Transverse colon (tissue), 4 donors: ENCODE measurements at regions not wholly inside any gene's neighbourhood (a gene's known extent, or its start where the extent isn't known, plus 50 kb on each side); places are given as distances from the start of the nearest gene placed in this dataset.

ENCODE experiments used
- DNase-seq: peaks from one replicate; pipeline ENCODE4 v3.0.0-alpha.2; 2019
- H3K27ac ChIP-seq, 4 donors: fragments of 200-600 bp; sonication (generic); 2 replicates each; pipeline ENCODE4 v1.5.1; 2016 to 2018; ENCODE audit warnings: inconsistent platforms in 4 of 4
- H3K27me3 ChIP-seq: fragments of 200-600 bp; sonication (generic); 2 replicates; pipeline ENCODE4 v1.5.1; 2017; ENCODE audit warnings: inconsistent platforms
- H3K36me3 ChIP-seq, 4 donors: fragments of 200-600 bp; sonication (generic); 2 replicates each; pipeline ENCODE4 v1.5.1; 2017 to 2019; ENCODE audit warnings: inconsistent platforms in 4 of 4
- H3K4me1 ChIP-seq, 4 donors: fragments of 200-600 bp; sonication (generic); 2 replicates each; pipeline ENCODE4 v1.5.1; 2017 to 2020; ENCODE audit warnings: inconsistent platforms in 4 of 4
- H3K4me3 ChIP-seq, 4 donors: fragments of 200-600 bp; sonication (generic); 1 replicate in 1 of 4; 2 replicates in 3 of 4; pipeline versions ENCODE4 v1.5.1 to v1.6.1; 2017 to 2019; ENCODE audit warnings: inconsistent platforms in 4 of 4
- H3K9me3 ChIP-seq, 2 donors: fragments of 200-600 bp; sonication (generic); 2 replicates each; pipeline ENCODE4 v1.5.1; 2017 to 2019; ENCODE audit warnings: inconsistent platforms in 2 of 2
- CTCF ChIP-seq, 5 experiments: fragments of 200-600 bp in 3 of 5; fragments of 450-650 bp in 2 of 5; sonication (generic) in 3 of 5; IDR thresholded peaks; 1 replicate in 2 of 5; 2 replicates in 3 of 5; pipeline ENCODE4 v1.5.1; 2016 to 2017; ENCODE audit warnings: antibody characterized with exemption in 5 of 5, inconsistent platforms in 3 of 5, mild to moderate bottlenecking in 2 of 5, moderate library complexity in 1 of 5
- EP300 ChIP-seq: sonication (generic); formaldehyde crosslinking; IDR thresholded peaks from one replicate; pipeline ENCODE4 v1.6.1; 2017; ENCODE audit warnings: antibody characterized with exemption, low read depth
- POLR2A ChIP-seq: fragments of 450-650 bp; IDR thresholded peaks from one replicate; pipeline ENCODE4 v1.6.1; 2016; ENCODE audit warnings: antibody characterized with exemption, mild to moderate bottlenecking, moderate library complexity
- POLR2AphosphoS5 ChIP-seq, 3 donors: sonication (generic); formaldehyde crosslinking; IDR thresholded peaks; one replicate each; pipeline ENCODE4 v1.6.1; 2016; ENCODE audit warnings: antibody characterized with exemption in 3 of 3
- WGBS, 2 donors: methylation state at CpG; one replicate each; pipeline ENCODE4 v1.1.5; 2018; ENCODE audit warnings: low coverage in 1 of 2; 5-methylcytosine and 5-hydroxymethylcytosine counted together
- in situ Hi-C, 4 donors: fragments of 200-750 bp; cut with MboI; loops; one replicate each; pipeline versions ENCODE4 v1.15.0 to v1.15.1; 2017; ENCODE audit warnings: low sequenced_read_pairs in 3 of 4, low pct_ligation_motif_present in 1 of 4, low pct_unique_long_range_greater_than_20kb in 1 of 4
- intact Hi-C: fragments of 100-400 bp; cut with DNase I; formaldehyde crosslinking; loops from one replicate; pipeline ENCODE4 v1.15.1; 2023; ENCODE audit warnings: low total_unique reads

GRCh38 chr1:166013232-166013631, 153.6 kb downstream of the FAM78B start:
- 80 to 85% methylated on average over 1 to 4 of the region's 4 CpGs for WGBS, 2 donors
- Histone ChIP-seq H3K36me3 (no peaks in the 10 kb centered on the region), H3K27ac (no peak overlapping the region), H3K4me1 (no peaks in the 10 kb centered on the region), H3K4me3 (no peak overlapping the region), H3K27me3 (no peaks in the 10 kb centered on the region), H3K9me3 (no peaks in the 10 kb centered on the region)
- no peak for TF ChIP-seq CTCF (IDR thresholded peaks at IDR 0.05)
- no peak for TF ChIP-seq POLR2AphosphoS5 (IDR thresholded peaks at IDR 0.05)
- no peak for DNase-seq
- intact Hi-C loops: loop anchor here (10.0 kb wide), 1 partner anchor 1632 kb away; no protein-coding TSS in a partner anchor
- in situ Hi-C loops: loop anchor here in 1 of 4 donors (10.0 kb wide), 1 partner anchor 62 kb away; no protein-coding TSS in a partner anchor

GRCh38 chr1:166017395-166017794, 149.4 kb downstream of the FAM78B start:
- Histone ChIP-seq H3K4me3 (no peak overlapping the region), H3K36me3 (no peaks in the 10 kb centered on the region), H3K27ac (no peak overlapping the region), H3K27me3 (no peaks in the 10 kb centered on the region), H3K4me1 (no peaks in the 10 kb centered on the region), H3K9me3 (no peaks in the 10 kb centered on the region)
- intact Hi-C loops (loop anchor here (10.0 kb wide), 1 partner anchor 1627 kb away; no protein-coding TSS in a partner anchor), in situ Hi-C loops (loop anchor here in 1 of 4 donors (10.0 kb wide), 1 partner anchor 57 kb away; no protein-coding TSS in a partner anchor)
- 56 to 73% methylated on average over 2 of the region's 3 CpGs for WGBS, 2 donors
- TF ChIP-seq EP300 (no peak), CTCF (IDR thresholded peaks at IDR 0.05) (no peak), POLR2AphosphoS5 (IDR thresholded peaks at IDR 0.05) (no peak), POLR2A (no peak)
- DNase-seq: no peak
